ENCODE measurements at regions not wholly inside any gene's neighbourhood (a gene's known extent, or its start where the extent isn't known, plus 50 kb on each side); places are given as distances from the start of the nearest gene placed in this dataset.
"Not testable (repeated sequence)": the region's sequence is repeated elsewhere in the genome, so short reads cannot be mapped to it uniquely, and the experiment has no call there.

DNA sequence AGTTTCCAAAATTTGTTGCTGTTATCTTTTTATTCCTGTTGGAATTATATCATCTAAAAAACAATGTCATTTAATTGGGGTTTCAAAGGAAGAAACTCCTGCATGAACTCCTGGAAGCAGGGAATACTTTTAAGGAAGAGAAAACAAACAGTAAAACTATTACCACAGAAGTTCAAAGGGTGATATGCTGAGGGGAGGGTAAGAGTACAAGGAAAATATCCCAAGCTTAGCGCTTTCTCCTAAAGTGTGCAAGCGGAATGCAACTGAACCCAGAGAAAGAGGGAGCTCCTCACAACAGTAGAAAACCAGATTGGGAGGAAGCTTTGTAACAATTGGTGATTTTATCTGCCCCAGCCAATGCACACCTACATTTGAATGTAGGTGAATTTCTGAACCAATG is 175.1 kb downstream of the NUFIP1 start:
- DNase-seq = no peak

DNA sequence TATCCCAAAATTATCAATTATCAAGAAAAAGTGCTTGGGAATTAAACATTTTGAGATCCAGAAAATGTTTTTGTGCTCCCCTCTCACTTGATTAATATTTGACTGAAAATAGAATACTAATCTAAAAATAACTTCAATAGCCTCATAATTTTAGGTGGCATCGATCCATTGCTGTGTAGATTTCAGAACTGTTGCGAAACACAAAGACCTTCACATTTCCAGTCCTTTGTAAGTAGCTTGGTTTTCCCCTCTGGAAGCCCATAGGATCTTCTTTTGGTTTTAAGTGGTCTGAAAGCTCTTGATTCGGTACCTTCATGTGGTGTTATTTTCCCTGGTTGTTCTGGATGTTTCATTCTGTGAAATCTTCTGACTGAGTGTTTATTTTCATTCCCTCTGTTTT is 176.5 kb downstream of the NUFIP1 start:
- no peak for DNase-seq

DNA sequence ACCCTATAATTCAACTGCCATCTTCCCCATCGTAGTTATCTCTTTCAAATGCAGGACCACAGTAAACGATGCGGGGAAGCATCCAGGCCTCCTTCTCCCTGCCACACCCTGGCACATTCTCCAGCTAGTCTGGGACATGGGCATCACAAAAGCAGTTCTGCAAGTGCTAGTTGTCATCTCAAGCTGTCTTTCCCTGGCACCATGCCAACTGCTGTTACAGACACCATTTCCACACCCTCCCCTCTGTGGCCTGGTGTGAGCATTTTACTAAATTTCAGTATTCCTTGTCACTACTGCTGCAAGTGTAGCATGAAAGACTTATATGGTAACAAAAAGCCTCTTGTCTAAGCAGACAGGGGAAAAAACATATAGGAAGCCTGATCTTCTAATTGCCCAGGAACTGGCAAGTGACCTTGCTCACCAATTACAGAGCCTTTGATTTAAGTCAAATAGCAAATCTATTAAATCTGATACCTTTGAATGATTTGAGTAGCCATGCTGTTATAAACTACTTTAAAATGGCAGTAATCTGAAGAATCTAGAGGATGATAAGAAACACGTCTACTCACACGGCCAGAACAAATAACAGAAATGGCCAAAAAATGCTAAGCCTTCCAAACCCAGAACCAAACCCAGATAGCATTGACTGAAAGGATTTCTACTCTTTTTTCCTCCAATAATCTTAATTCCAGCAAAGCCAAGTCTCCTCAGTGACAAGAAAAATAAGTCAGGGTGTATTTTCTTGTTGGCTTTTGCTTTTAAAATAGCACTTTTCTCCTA is 179.0 kb downstream of the NUFIP1 start:
- peak in 1 of 58 donors; percentile 2 for DNase-seq

DNA sequence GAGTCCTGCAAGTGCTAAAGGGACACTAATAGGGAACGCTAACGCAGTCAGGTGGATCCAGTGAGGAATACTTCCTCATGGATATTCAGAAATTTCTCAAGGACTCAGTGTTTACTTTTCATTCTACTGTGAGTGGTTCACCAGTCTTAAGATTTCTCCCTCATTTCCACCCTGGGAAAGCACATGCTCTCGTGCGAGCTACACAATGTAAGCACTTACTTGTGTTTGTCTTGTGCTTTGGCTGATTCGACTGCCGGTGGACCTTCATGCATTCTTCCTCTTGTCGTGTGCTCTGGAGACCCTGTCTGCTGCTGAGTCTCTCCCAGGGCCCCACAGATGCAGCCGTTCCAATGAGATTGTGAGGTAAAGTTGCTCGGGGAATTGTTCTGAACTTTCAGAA is 180.1 kb downstream of the NUFIP1 start:
- no peak for DNase-seq

DNA sequence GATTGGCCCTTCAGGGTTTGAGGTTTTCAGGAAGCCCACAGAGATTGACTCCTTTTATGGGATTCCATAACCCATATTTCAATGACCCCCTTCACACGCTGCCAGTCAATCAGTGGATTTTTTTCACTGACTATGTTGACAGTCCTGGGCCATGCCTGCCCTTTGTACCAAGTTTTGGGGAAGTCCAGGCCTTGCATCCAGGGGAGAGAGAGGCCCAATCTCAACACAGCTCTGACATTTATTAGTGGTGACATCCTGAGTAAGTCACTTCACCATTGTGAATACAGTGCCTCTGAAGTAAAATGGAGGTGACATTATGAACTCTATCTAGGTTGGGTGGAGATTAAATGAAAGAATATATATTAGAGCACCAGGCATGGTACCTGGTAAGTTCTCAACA is 181.1 kb downstream of the NUFIP1 start:
- DNase-seq = no peak

DNA sequence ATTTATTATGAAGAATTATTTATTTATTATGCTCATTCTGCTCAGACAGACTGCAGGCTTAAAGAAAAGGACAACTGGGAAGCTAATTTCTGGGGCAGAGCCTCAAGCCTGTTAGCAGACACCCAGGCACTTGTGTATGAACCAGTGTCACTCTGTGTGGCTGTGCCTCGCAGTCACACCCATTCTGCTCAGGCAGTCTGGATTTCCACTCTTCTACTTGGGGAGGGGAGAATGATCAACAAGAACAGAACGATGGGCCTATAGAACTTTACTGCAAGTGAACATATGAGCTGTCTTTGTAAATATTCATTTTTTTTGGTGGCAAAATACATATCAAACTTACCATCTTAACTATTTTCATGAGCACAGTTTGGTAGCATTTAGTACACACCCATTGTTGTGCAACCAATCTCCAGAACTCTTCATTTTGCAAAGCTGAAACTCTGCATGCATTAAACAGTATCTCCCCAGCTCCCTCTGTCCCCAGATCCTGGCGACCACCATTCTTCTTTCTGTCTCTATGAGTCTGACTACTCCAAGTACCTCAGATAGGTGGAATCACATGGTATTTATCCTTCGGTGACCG is 181.7 kb downstream of the NUFIP1 start:
- no peak for DNase-seq

DNA sequence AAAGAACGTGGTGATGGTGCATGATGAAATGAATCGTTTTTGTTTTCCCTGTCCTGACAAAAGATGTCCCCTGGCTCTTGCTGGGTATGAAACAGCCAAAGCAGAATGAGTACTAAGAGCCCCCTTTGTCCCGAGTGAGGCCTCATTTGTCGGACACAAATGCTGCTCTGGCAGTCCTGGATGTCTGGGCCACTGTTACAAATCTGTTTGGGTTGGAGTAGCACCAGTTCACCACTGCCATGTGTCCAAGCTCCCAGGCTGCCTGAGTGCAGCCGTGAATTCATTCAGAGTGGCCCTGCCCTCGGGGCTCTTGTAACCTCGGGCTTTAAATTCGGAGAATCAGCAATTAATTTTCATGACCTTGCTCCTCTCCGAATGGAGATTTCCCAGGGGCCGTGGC is 182.4 kb downstream of the NUFIP1 start:
- peak in 41 of 58 donors; percentile 6 to 81 (median 33) for DNase-seq

DNA sequence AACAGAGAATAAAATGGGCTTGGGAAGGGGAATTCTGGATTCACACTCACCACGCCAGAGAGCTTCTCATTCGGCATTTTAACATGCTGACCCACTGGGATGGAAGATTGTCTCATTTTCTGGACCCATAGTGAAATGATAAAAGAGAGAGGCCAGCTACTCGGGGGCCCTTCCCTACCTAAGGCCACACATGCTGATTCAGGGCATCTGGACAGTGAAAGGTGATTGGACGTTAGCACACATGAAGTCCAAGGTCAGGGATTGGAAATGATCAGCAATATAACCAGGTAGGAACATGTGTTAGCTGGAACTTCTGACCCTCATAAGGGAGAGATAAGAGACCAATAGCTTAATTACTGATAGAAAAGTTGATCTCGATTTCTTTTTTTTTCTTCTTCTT is 183.7 kb downstream of the NUFIP1 start:
- DNase-seq = no peak

DNA sequence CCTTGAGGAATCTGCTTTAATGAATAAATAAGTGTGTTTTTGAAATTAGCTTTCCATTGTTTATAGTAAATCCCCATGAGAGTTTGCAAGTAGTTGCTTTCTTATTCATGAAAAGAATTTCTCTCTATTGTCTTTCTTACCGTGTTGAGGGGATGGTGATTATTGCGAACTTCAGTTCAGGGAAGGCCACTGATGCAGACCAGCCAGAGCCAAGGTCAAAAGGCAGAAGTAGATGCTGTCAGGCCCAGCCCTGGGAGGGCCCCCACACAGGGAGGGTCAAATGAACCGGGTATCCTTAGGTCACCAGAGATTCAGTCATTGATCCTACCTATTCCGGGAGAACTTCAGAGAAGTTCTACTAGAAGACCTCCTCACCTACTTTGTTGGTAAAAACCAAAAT is 185.9 kb downstream of the NUFIP1 start:
- no peak for DNase-seq

DNA sequence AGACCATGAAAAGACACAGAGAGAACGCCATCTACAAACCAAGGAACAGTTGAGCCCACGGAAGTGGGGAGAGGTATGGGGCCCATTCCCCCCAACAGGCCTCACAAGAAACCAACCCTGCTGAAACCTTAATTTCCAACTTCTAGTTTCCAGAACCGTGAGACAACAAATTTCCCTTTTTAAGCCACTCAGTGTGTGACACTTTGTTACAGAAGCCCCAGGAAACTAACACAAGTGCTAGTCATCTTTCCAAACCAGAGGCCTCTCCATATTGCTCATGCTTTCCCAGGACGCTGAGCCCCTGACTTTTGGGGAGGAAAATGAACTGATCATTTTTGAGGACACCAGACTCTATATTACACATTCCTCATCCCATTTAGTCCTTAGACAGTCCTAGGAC is 186.8 kb downstream of the NUFIP1 start:
- DNase-seq = no peak

DNA sequence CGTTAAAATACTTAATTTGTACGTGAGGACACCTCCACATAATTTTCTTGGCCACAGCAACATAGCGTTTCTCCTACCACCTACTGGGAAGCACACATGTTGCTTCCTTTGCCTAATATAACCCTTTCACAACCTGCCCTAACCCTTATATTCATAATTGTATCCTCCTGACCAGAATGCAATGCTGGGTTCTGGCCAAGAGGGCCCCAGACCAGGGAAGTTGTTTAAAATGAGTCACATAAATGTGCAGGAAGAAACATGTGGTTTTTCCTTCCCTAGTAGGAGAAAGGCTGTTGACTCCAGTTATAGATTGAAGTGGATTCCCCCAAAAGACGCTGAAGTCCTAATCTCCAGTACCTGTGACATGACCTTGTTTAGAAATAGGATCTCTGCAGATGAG is 187.3 kb downstream of the NUFIP1 start:
- no peak for DNase-seq

DNA sequence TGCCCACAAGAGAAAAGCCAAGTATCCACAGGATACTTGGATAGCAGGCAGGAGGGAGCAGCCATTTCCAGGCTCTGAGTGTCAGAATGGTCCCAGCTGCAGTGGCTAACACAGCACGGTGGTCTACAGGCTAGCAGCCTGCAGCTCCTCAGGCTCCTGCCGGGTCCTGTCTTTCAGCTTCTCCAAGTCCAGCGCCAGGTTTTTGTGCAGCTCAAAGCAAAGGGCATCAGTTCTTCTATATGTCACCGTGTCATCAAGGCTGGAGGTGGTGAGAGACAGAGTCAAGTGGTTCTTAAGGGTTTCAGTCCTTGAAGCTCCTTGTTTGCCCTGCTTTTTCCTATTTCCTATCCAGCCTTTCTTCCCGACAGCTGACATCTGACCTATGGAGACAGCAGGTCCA is 188.6 kb downstream of the NUFIP1 start:
- DNase-seq = no peak

DNA sequence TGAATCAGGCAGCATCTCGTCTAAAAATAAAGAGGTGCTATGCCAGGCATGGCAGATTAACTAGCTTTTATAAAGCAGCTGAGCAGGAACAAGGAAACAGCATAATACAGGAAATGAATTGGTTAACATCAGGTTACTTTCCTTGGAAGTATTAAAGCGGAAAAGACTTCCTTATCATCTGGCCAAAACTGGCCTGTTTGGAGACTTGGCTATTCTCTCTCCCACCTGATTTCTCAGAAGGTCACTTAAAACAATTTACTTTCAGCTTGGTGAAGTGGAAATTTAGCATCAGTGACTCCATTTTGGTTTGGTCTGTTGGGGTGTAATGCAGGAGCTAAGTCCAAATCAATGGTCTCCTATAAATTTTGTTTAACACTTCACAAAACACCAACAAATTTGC is 191.6 kb downstream of the NUFIP1 start:
- no peak for DNase-seq

DNA sequence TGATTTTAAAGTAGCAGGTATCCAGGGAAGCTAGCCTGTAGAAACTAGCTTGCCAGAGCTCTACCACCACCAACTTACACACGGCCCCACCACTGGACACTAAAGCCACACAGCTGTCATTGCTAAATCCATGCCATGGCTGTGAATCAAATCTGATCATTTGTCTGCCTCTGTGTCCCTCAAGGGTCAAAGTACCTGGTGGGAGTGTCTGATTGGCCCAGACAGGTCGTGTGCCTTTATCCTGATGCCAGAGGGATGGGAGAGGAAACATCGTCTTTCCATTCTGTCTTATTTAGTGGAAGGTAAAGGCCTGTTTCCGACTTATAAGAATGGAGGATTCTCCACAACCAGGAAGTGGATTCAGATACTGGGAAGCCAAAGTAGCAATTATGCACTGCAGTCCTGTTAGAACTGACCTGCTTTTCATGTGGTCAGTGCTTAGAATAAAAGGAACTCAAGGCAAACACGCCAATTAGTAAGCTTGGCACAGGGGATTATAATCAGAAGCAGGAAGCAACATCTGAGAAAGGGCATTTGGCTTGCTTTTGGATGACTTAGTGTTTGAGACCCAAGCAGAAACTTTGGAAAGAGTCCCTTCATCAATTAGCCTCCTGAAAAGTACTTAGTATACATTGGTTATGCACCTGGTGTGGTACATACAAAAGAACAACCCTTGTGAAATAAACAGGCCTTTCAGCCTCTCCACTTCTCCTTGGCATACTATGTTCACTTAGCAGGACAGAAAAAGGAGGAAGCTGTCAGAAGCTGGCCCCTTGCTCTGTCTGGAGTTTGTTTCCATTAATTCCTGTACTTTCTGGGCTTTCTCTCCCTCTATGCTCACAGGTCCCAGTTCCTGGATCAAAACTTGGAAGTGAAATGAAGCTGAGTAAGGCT is 192.4 kb downstream of the NUFIP1 start:
- peak in 14 of 58 donors; percentile 9 to 68 (median 30) for DNase-seq

DNA sequence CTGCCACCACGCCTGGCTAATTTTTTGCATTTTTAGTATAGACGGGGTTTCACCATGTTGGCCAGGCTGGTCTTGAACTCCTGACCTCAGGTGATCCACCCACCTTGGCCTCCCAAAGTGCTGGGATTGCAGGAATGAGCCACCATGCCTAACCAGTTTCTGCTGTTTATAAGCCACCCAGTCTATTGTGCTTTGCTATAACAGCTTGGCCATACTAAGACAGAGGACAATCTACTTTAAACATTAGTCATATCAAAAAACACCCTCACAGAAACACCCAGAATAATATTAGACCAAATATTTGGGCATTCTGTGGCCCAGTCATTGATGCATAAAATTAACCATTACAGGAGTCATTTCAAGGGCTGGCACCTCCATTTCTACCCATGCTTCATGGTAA is 193.2 kb downstream of the NUFIP1 start:
- not testable (repeated sequence) for DNase-seq

DNA sequence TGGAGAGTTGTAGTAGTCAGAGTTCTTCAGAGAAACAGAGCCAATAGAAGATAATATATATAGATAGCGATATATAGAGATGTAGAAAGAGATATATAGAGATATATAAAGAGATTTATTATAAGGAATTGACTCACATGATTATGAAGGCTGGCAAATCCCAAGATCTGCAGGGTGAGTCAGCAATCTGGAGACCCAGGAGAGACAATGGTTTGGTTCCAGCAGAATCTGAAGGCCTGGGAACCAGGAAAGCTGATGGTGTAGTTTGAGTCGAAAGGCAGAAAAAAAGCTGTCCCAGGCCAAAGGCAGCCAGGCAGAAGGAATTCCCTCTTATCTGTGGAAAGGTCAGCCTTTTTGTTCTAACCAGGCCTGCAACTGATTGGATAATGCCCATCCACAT is 194.1 kb downstream of the NUFIP1 start:
- DNase-seq = no peak

DNA sequence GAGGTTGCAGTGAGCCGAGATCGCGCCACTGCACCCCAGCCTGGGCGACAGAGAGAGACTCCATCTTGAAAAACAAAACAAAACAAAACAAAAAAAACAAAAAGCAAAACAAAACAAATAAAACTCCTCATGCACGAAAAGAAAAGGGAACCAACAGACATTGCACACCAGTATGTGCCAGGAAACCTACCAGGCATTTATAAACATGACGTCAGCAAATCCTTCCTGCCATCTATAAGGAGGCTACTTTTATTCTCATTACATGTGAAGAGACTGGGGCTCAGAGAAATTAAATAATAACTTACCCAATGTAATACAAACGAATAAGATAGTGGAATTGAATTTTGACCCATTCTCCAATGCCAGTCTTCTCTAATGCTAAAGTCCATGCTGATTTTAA is 197.2 kb downstream of the NUFIP1 start:
- no peak for DNase-seq

DNA sequence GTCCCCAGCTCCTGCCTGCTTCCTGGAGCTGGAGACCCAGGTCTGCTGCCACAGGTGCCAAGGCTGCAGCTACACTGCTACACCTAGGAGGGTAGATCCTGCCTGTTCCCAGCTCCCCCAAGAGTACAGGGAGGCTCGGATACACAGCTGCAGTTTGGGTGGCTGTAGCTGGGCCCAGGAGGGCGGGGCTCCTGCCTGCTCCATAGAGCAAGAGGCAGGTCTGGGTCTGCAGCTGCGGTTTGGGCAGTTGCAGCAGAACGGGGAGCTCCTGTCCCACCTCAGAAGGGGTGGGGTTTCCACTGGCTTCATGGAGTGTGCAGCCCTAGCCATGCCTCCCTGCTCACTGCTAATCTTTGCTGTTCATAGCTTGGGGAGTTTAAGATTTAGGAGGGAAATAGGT is 199.0 kb downstream of the NUFIP1 start:
- DNase-seq = no peak

DNA sequence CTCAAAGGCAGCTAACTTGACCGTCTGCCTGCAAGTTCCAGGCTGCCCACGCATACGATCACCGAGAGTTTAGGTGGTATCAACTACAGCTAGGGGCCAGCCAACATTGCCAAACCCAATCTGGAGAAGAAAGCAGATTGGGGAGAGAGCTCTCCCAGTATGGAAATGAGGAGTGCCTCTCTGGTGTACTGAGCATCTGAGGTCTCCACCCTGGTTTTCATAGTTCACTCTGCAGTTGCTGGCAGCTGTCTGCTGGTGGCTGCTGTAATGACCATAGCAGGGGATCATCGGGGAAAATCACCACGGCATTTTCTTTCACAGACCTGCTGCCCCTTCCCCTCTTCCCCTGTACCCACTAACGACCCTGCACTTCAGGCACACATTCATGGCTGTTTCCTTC is 201.7 kb downstream of the NUFIP1 start:
- no peak for DNase-seq

DNA sequence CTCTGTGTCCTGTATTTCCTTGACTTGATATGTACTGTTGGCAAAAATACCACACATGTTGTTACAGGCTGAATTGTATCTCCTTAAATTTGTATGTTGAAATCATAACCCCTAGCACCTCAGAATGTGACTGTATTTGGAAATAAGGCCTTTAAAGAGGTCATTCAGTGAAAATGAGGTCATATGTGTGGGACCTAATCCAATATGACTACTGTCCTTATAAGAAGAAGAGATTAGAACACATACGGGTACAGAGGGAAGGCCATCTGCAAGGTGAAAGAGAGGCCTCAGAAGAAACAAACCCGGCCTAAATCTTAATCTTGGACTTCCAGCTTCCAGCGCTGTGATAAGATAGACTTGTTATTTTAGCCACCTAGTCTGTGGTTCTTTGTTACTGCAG is 202.5 kb downstream of the NUFIP1 start:
- DNase-seq = no peak

DNA sequence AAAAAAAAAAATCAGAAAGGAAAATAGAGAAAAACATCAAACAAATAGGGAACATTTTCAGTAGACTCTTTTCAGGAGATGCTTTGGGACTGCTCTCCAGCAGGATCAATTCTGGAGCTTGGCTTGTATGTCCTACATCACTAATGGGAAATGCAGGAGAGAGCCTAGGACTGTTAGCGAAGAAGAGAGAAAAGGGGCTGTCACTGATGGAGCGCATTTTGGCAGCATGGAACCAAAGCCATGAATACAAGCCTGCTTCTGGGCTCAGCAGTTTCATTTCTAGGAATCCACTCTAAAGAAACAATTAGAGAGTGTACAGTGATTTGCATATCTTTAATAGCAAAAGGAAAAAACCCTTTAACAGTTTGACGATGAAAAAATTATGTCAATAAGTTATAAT is 203.9 kb downstream of the NUFIP1 start:
- peak in 11 of 58 donors; percentile 2 to 40 (median 9) for DNase-seq

DNA sequence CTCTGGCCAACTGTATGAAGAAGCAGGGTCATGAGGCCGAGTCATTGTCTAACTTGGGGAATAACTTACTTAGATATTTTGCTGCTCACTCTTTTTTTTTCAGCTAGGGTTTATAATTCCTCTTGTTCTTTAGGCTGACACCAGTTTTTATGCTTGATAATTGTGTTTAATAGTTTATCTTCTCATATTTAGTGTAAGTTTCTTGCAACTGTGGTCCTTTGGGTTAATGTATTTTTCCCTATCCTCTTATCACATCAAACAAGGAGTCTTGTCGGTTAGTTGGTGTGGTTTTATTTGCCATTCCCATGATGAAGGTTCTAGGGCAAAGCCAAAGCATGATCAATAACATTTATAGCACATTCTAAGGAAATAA is 204.6 kb downstream of the NUFIP1 start:
- DNase-seq = no peak
